ENCODE measurements at regions not wholly inside any gene's neighbourhood (a gene's known extent, or its start where the extent isn't known, plus 50 kb on each side); places are given as distances from the start of the nearest gene placed in this dataset.
"Not testable (repeated sequence)": the region's sequence is repeated elsewhere in the genome, so short reads cannot be mapped to it uniquely, and the experiment has no call there.

- not testable (repeated sequence) for DNase-seq
These were observed 121.7 kb downstream of the ATP6V0E2 start for GRCh38 chr7:149995369-149996026.

GRCh38 chr7:150000780-150001599 is 127.2 kb downstream of the ATP6V0E2 start:
- not testable (repeated sequence) for DNase-seq

- no peak for DNase-seq
These were observed 129.6 kb downstream of the ATP6V0E2 start for GRCh38 chr7:150003304-150003810.

GRCh38 chr7:150003973-150004372 is 130.2 kb downstream of the ATP6V0E2 start:
- DNase-seq, result not testable (repeated sequence)

- not testable (repeated sequence) for DNase-seq
These were observed 131.1 kb downstream of the ATP6V0E2 start for GRCh38 chr7:150004843-150005242.

GRCh38 chr7:150009620-150010303 is 136.0 kb downstream of the ATP6V0E2 start:
- DNase-seq, result not testable (repeated sequence)

GRCh38 chr7:150016651-150017189 is 143.0 kb downstream of the ATP6V0E2 start:
- not testable (repeated sequence) for DNase-seq

- DNase-seq, result not testable (repeated sequence)
These were observed 146.4 kb downstream of the ATP6V0E2 start for GRCh38 chr7:150020210-150020609.

GRCh38 chr7:150024550-150025490 is 151.1 kb downstream of the ATP6V0E2 start:
- DNase-seq, result not testable (repeated sequence)

- DNase-seq, result not testable (repeated sequence)
These were observed 152.0 kb downstream of the ATP6V0E2 start for GRCh38 chr7:150025802-150026201.

GRCh38 chr7:150028344-150029012 is 154.7 kb downstream of the ATP6V0E2 start:
- not testable (repeated sequence) for DNase-seq

- DNase-seq, result not testable (repeated sequence)
These were observed 155.2 kb downstream of the ATP6V0E2 start for GRCh38 chr7:150029013-150029389.

- DNase-seq, result not testable (repeated sequence)
These were observed 158.0 kb downstream of the ATP6V0E2 start for GRCh38 chr7:150031733-150032132.

- DNase-seq, result not testable (repeated sequence)
These were observed 159.9 kb downstream of the ATP6V0E2 start for GRCh38 chr7:150033711-150034110.

- not testable (repeated sequence) for DNase-seq
These were observed 162.0 kb downstream of the ATP6V0E2 start for GRCh38 chr7:150035769-150036168.

GRCh38 chr7:150039061-150039460 is 165.3 kb downstream of the ATP6V0E2 start:
- not testable (repeated sequence) for DNase-seq

- not testable (repeated sequence) for DNase-seq
These were observed 168.5 kb downstream of the ATP6V0E2 start for GRCh38 chr7:150042281-150042680.

- DNase-seq, result peak; percentile 59
These were observed 171.0 kb downstream of the ATP6V0E2 start for GRCh38 chr7:150044771-150045170.

GRCh38 chr7:150045596-150045995 is 171.8 kb downstream of the ATP6V0E2 start:
- not testable (repeated sequence) for DNase-seq
